OCI-LY3 (cell line): ENCODE measurements at regions not wholly inside any gene's neighbourhood (a gene's known extent, or its start where the extent isn't known, plus 50 kb on each side); places are given as distances from the start of the nearest gene placed in this dataset.

Experiments
- H2AFZ ChIP-seq: fragments of 200-600, 300-600 bp; shearing (Covaris generic); 2 replicates; pipeline ENCODE4 v1.6.0; 2014; ENCODE audit warnings: antibody characterized with exemption, low read depth, low read length
- H3K27ac ChIP-seq: fragments of 200-600, 300-600 bp; sonication (generic); 2 replicates; pipeline ENCODE4 v1.5.1; 2014; ENCODE audit warnings: mild to moderate bottlenecking, low read length, moderate library complexity, mixed read lengths
- H3K27me3 ChIP-seq: fragments of 200-600, 300-600 bp; sonication (generic); 2 replicates; pipeline ENCODE4 v1.6.1; 2014; ENCODE audit warnings: low read depth, low read length, mixed read lengths
- H3K36me3 ChIP-seq: fragments of 200-600, 300-600 bp; sonication (generic); replicated peaks from 2 replicates; pipeline ENCODE3; 2014; ENCODE audit warnings: low read depth, low read length, mixed read lengths
- H3K4me1 ChIP-seq: fragments of 300-600, 200-600 bp; sonication (generic); 2 replicates; pipeline ENCODE4 v1.6.1; 2014; ENCODE audit warnings: low read length, mixed read lengths
- H3K4me2 ChIP-seq: fragments of 200-600, 300-600 bp; sonication (generic); 2 replicates; pipeline ENCODE4 v1.6.1; 2014; ENCODE audit warnings: low read length, mixed read lengths
- H3K4me3 ChIP-seq: fragments of 300-600, 200-600 bp; sonication (generic); 2 replicates; pipeline ENCODE4 v1.5.1; 2014; ENCODE audit warnings: antibody characterized with exemption, mild to moderate bottlenecking, low read length, moderate library complexity
- H3K79me2 ChIP-seq: fragments of 300-600, 200-600 bp; shearing (Covaris generic); 2 replicates; pipeline ENCODE4 v1.6.1; 2014; ENCODE audit warnings: mild to moderate bottlenecking, low read length, mixed read lengths
- H3K9ac ChIP-seq: fragments of 300-600, 200-600 bp; shearing (Covaris generic); 2 replicates; pipeline ENCODE4 v1.6.0; 2014; ENCODE audit warnings: mild to moderate bottlenecking, low read length, moderate library complexity
- H3K9me3 ChIP-seq: fragments of 200-600, 300-600 bp; shearing (Covaris generic); 2 replicates; pipeline ENCODE4 v1.6.1; 2014; ENCODE audit warnings: low read length, mixed read lengths; ENCODE audit not compliant: insufficient read depth
- H4K20me1 ChIP-seq: fragments of 200-600, 300-600 bp; sonication (generic); 2 replicates; pipeline ENCODE4 v1.6.1; 2016; ENCODE audit warnings: low read length, mixed read lengths; ENCODE audit not compliant: insufficient read depth
- CTCF ChIP-seq: fragments of 200-600, 300-600 bp; sonication (generic); IDR thresholded peaks from 2 replicates; pipeline ENCODE4 v1.5.1; 2014; ENCODE audit warnings: antibody characterized with exemption, low read length, low read depth
- EZH2phosphoT487 ChIP-seq: fragments of 200-600 bp; shearing (Covaris generic); IDR thresholded peaks from 2 replicates; pipeline ENCODE4 v1.6.1; 2018; ENCODE audit warnings: antibody characterized with exemption, mixed run types, low read depth

DNA sequence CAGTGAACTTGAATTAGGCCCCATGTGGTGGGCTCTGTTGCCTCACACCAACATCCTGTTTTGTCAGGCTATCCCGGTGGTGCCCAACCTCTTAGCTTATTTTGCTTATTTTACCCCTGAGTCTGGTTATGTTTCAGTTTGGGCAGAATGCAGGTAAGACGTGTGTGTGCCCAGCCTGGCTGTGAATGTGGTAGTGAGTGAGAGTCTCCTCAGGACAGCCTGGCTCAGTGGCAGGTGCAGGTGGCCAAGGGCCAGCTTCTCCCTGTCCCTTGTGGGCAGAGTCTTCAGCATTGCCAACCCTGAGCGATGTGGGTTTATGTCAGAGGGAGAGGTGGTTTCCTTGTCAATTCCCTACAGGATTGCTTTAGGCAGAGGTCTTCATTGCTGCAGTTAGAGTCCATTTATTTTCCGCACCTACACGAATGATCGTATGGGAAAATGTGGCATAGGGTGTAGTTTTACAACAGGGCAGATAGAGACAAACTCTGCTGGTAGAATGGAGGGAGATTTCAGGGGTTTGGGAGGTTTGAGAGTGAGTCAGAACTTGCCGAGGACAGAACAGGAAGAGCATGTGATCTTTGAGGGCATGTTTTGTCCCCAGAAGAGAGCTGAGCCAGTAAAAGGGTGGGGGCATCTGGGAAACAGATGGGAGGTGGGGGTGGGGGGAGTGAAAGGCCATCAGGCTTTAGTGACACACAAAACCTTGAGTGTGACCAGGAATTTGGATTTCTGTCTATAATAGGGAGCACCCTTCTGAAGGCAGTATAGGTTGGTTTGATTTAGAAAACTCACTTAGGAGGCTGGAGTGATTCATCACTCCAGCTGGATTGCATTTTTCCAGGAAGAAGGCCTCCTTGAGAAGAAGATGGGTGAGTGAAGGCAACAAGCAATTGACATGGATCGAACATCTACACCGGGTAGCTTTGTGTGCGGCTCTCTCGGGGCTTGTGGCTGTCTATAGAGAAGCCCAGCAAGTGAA lies 156.2 kb upstream of the CELF4 start:
- H3K27ac ChIP-seq: peak overlapping the region; percentile 99
- H3K27me3 ChIP-seq: no peaks in the 10 kb centered on the region
- no peaks in the 10 kb centered on the region for H3K36me3 ChIP-seq
- peak overlapping the region; percentile 75 for H3K9ac ChIP-seq
- H3K4me2 ChIP-seq: peak overlapping the region; percentile 67
- H3K4me3 ChIP-seq: no peak overlapping the region; the same call in 1 of the 2 replicates
- no peak overlapping the region for H2AFZ ChIP-seq
- H4K20me1 ChIP-seq: no peaks in the 10 kb centered on the region
- no peaks in the 10 kb centered on the region for H3K9me3 ChIP-seq
- TF ChIP-seq EZH2phosphoT487 (no peak), CTCF (no peak)
- peaks cover 47% of the 10 kb centered on the region for H3K4me1 ChIP-seq
- H3K79me2 ChIP-seq: no peaks in the 10 kb centered on the region

- Histone ChIP-seq H3K27ac (peak overlapping the region; percentile 99), H3K9ac (peak overlapping the region; percentile 93), H3K9me3 (no peaks in the 10 kb centered on the region), H3K27me3 (no peaks in the 10 kb centered on the region), H3K4me3 (peak overlapping the region; percentile 58), H3K79me2 (no peaks in the 10 kb centered on the region), H3K4me1 (peaks cover 56% of the 10 kb centered on the region), H3K4me2 (peak overlapping the region; percentile 90), H2AFZ (no peak overlapping the region), H4K20me1 (no peaks in the 10 kb centered on the region), H3K36me3 (no peaks in the 10 kb centered on the region)
- no peak for TF ChIP-seq CTCF
- no peak for TF ChIP-seq EZH2phosphoT487
Measured at GRCh38 chr18:37720663-37721062, 155.1 kb upstream of the CELF4 start.

GRCh38 chr18:37717656-37718055 lies 152.1 kb upstream of the CELF4 start:
- H3K27ac ChIP-seq: no peak overlapping the region
- H3K4me3 ChIP-seq: no peak overlapping the region
- no peaks in the 10 kb centered on the region for H3K79me2 ChIP-seq
- no peaks in the 10 kb centered on the region for H3K9me3 ChIP-seq
- H4K20me1 ChIP-seq: no peaks in the 10 kb centered on the region
- no peaks in the 10 kb centered on the region for H3K36me3 ChIP-seq
- H3K27me3 ChIP-seq: no peaks in the 10 kb centered on the region
- H3K4me1 ChIP-seq: peaks cover 67% of the 10 kb centered on the region
- H3K9ac ChIP-seq: no peak overlapping the region
- no peak overlapping the region for H2AFZ ChIP-seq
- no peak overlapping the region for H3K4me2 ChIP-seq
- TF ChIP-seq CTCF (no peak), EZH2phosphoT487 (no peak)

GRCh38 chr18:37717098-37717497 lies 151.5 kb upstream of the CELF4 start:
- H3K9ac ChIP-seq: no peak overlapping the region
- peaks cover 67% of the 10 kb centered on the region for H3K4me1 ChIP-seq
- no peak overlapping the region for H2AFZ ChIP-seq
- H3K79me2 ChIP-seq: no peaks in the 10 kb centered on the region
- H3K9me3 ChIP-seq: no peaks in the 10 kb centered on the region
- H4K20me1 ChIP-seq: no peaks in the 10 kb centered on the region
- no peak overlapping the region for H3K4me2 ChIP-seq
- no peak overlapping the region for H3K4me3 ChIP-seq
- TF ChIP-seq EZH2phosphoT487: no peak
- no peak for TF ChIP-seq CTCF
- no peaks in the 10 kb centered on the region for H3K36me3 ChIP-seq
- H3K27me3 ChIP-seq: no peaks in the 10 kb centered on the region
- no peak overlapping the region for H3K27ac ChIP-seq
